Adrenal gland (tissue), 5 donors: ENCODE measurements at regions not wholly inside any gene's neighbourhood (a gene's known extent, or its start where the extent isn't known, plus 50 kb on each side); places are given as distances from the start of the nearest gene placed in this dataset.

Source experiments
- CTCF ChIP-seq, 6 experiments: fragments of 450-650 bp in 4 of 6; fragments of 200-600 bp in 2 of 6; sonication (generic) in 1 of 6; IDR thresholded peaks; 1 replicate in 5 of 6; 2 replicates in 1 of 6; pipeline versions ENCODE4 v1.5.1 to v1.8.0; 2016 to 2021; ENCODE audit warnings: antibody characterized with exemption in 6 of 6, mild to moderate bottlenecking in 2 of 6, moderate library complexity in 1 of 6
- POLR2A ChIP-seq, 2 donors: fragments of 450-650 bp; IDR thresholded peaks; one replicate each; pipeline ENCODE4 v1.6.1; 2017; ENCODE audit warnings: antibody characterized with exemption in 2 of 2, mild to moderate bottlenecking in 2 of 2, moderate library complexity in 1 of 2
- donor health status: DM: no; HTN: no; CAD: no.

DNA sequence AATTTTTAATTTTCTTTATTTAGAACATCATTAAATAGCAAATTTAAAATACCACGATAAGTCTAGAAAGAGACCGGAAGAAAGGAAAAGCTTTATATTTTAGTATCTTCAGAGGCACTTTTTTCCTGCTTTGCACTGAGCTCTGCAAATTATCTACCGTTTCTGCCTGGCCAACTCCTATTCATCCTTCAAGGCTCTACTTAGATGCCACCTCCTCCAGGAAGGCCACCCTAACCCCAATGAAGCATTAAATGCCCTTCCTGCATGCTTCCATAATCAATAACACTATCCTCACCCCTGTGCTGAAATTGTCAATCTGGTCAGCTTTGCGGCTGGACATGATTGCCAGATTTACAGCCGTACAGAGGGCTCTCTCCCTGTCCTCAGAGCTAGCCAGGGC, 141.8 kb upstream of the CHST15 start:
- no peak for TF ChIP-seq CTCF (IDR thresholded peaks at IDR 0.05)
- no peak for TF ChIP-seq POLR2A (IDR thresholded peaks at IDR 0.05)
